HCT116 (cell line): ENCODE measurements at regions not wholly inside any gene's neighbourhood (a gene's known extent, or its start where the extent isn't known, plus 50 kb on each side); places are given as distances from the start of the nearest gene placed in this dataset.
"Not testable (repeated sequence)": the region's sequence is repeated elsewhere in the genome, so short reads cannot be mapped to it uniquely, and the experiment has no call there.

Source experiments
- ATAC-seq: fragments of 200-7000 bp; cut with Tn5 transposase; 2 replicates; pipeline ENCODE4 v1.9.1; 2020; ENCODE audit warnings: mild to moderate bottlenecking, moderate library complexity
- BruUV-seq: library from RNA; stranded (reverse); fragments of 400-500 nt; replicated peaks from 2 replicates; lab custom pipeline; 2021; lab: Mats Ljungman, UMichigan
- CTCF ChIA-PET: fragments of 300-600 bp; sonication (Branson Sonifier 250); formaldehyde crosslinking; loops from one replicate; lab custom pipeline; 2021; ENCODE audit warnings: antibody characterized with exemption; lab: Charles Lee
- POLR2A ChIA-PET: fragments of 300-600, 350-600 bp; sonication (Branson Sonifier 250); formaldehyde crosslinking; loops from one replicate; lab custom pipeline; 2021; ENCODE audit warnings: antibody characterized with exemption; lab: Charles Lee
- RAD21 ChIA-PET, 2 experiments: fragments of 300-600 bp; sonication (Branson Sonifier 250); formaldehyde crosslinking; loops; one replicate each; lab custom pipeline; 2023; ENCODE audit warnings: low total read pairs in 2 of 2; ENCODE audit not compliant: uncharacterized antibody in 2 of 2, unreplicated experiment in 2 of 2, low non-redundant PET in 1 of 2; lab: Charles Lee
- DNase-seq: peaks from one replicate; pipeline ENCODE4 v3.0.0-alpha.2; 2010; ENCODE audit warnings: low read depth, low spot score
- H2AFZ ChIP-seq: fragments of 200-600 bp; shearing (Covaris generic), sonication (generic); 2 replicates; pipeline ENCODE4 v1.6.1; 2017; ENCODE audit warnings: low read depth, mixed run types, mixed read lengths, antibody characterized with exemption, low read length; ENCODE audit not compliant: poor library complexity, severe bottlenecking
- H3K27ac ChIP-seq: 2 replicates; pipeline ENCODE4 v1.5.1; 2012; ENCODE audit warnings: low read depth, low read length
- H3K27me3 ChIP-seq: fragments of 200-600 bp; sonication (generic); 2 replicates; pipeline ENCODE4 v1.6.1; 2016; ENCODE audit warnings: mixed run types, low read length, mixed read lengths; ENCODE audit not compliant: insufficient read depth
- H3K36me3 ChIP-seq, 2 experiments: fragments of 200-500 bp in 1 of 2; fragments of 200-600 bp in 1 of 2; sonication (Bioruptor generic) in 1 of 2; sonication (generic) in 1 of 2; 2 replicates each; pipeline versions ENCODE4 v1.5.1 to v1.6.1; 2014 to 2016; ENCODE audit warnings: low read length in 2 of 2, inconsistent platforms in 1 of 2, mixed read lengths in 1 of 2, mixed run types in 1 of 2; ENCODE audit not compliant: insufficient read depth in 2 of 2, control insufficient read depth in 1 of 2
- H3K4me1 ChIP-seq, 2 experiments: fragments of 200-600 bp in 1 of 2; sonication (generic) in 1 of 2; 2 replicates each; pipeline versions ENCODE4 v1.5.1 to v1.6.1; 2012 to 2017; ENCODE audit warnings: low read length in 2 of 2, inconsistent platforms in 1 of 2, mild to moderate bottlenecking in 1 of 2, mixed read lengths in 1 of 2, mixed run types in 1 of 2, moderate library complexity in 1 of 2; ENCODE audit not compliant: insufficient read depth in 2 of 2, control insufficient read depth in 1 of 2
- H3K4me2 ChIP-seq: fragments of 200-600 bp; sonication (generic); 2 replicates; pipeline ENCODE4 v1.6.1; 2017; ENCODE audit warnings: mixed run types, low read length, mixed read lengths
- H3K4me3 ChIP-seq, 2 experiments: fragments of 200-600 bp in 1 of 2; sonication (generic) in 1 of 2; replicated peaks in 1 of 2; 2 replicates each; pipeline ENCODE4 v1.5.1; 2011 to 2016; ENCODE audit warnings: low read length in 2 of 2, control low read depth in 1 of 2, low read depth in 1 of 2, mild to moderate bottlenecking in 1 of 2, mixed read lengths in 1 of 2, mixed run types in 1 of 2
- H3K79me2 ChIP-seq: fragments of 200-600 bp; sonication (generic); 2 replicates; pipeline ENCODE4 v1.6.1; 2017; ENCODE audit warnings: mild to moderate bottlenecking, mixed run types, low read length, moderate library complexity, mixed read lengths; ENCODE audit not compliant: insufficient read depth
- H3K9ac ChIP-seq: fragments of 200-600 bp; sonication (generic); 2 replicates; pipeline ENCODE4 v1.6.1; 2016; ENCODE audit warnings: low read length, mixed read lengths
- H3K9me2 ChIP-seq: fragments of 200-600 bp; sonication (generic), shearing (Covaris generic); 2 replicates; pipeline ENCODE4 v1.6.1; 2017; ENCODE audit warnings: mixed run types, mild to moderate bottlenecking, moderate library complexity; ENCODE audit not compliant: insufficient read depth
- H3K9me3 ChIP-seq, 2 experiments: fragments of 200-500 bp in 1 of 2; fragments of 200-600 bp in 1 of 2; sonication (Bioruptor generic) in 1 of 2; sonication (generic) in 1 of 2; 2 replicates each; pipeline ENCODE4 v1.6.1; 2014 to 2017; ENCODE audit warnings: low read length in 2 of 2, mixed read lengths in 2 of 2, inconsistent platforms in 1 of 2, low read depth in 1 of 2, mild to moderate bottlenecking in 1 of 2, mixed run types in 1 of 2, moderate library complexity in 1 of 2; ENCODE audit not compliant: control insufficient read depth in 1 of 2, insufficient read depth in 1 of 2
- H4K20me1 ChIP-seq: fragments of 200-600 bp; sonication (generic), shearing (Covaris generic); 2 replicates; pipeline ENCODE4 v1.6.1; 2017; ENCODE audit warnings: mixed run types, mild to moderate bottlenecking, moderate library complexity; ENCODE audit not compliant: insufficient read depth
- CEBPB ChIP-seq: IDR thresholded peaks from 2 replicates; pipeline ENCODE4 v1.6.1; 2012; ENCODE audit warnings: low read depth
- EGR1 ChIP-seq: IDR thresholded peaks from 2 replicates; pipeline ENCODE4 v1.6.1; 2012; ENCODE audit warnings: low read depth
- JUND ChIP-seq: IDR thresholded peaks from 2 replicates; pipeline ENCODE4 v1.6.1; 2012
- SIN3A ChIP-seq: IDR thresholded peaks from 2 replicates; pipeline ENCODE4 v1.6.1; 2012; ENCODE audit warnings: low read depth
- SP1 ChIP-seq: IDR thresholded peaks from 2 replicates; pipeline ENCODE4 v1.6.1; 2012; ENCODE audit warnings: low read depth
- SRF ChIP-seq: IDR thresholded peaks from 2 replicates; pipeline ENCODE4 v1.6.1; 2012; ENCODE audit warnings: low read depth
- ZBTB33 ChIP-seq: IDR thresholded peaks from 2 replicates; pipeline ENCODE4 v1.6.1; 2011; ENCODE audit warnings: mild to moderate bottlenecking, low read length, moderate library complexity; ENCODE audit not compliant: insufficient replicate concordance; ENCODE audit errors: extremely low read depth
- intact Hi-C: fragments of 100-400 bp; cut with micrococcal nuclease; formaldehyde crosslinking; loops from 2 replicates; pipeline ENCODE4 v1.10.0; 2022

GRCh38 chr3:107227091-107227490 lies 150.1 kb upstream of the CCDC54 start:
- TF ChIP-seq JUND = no peak
- TF ChIP-seq SRF = no peak
- TF ChIP-seq CEBPB = no peak
- TF ChIP-seq EGR1 = no peak
- TF ChIP-seq ZBTB33 = no peak
- no peak for TF ChIP-seq SP1
- TF ChIP-seq SIN3A = no peak
- no peak for DNase-seq
- Histone ChIP-seq H3K27ac (no peak overlapping the region), H3K9me2 (no peaks in the 10 kb centered on the region), H3K4me3 (no peak overlapping the region), H2AFZ (no peak overlapping the region), H4K20me1 (no peaks in the 10 kb centered on the region), H3K9me3 (no peaks in the 10 kb centered on the region), H3K9ac (no peak overlapping the region), H3K36me3 (no peaks in the 10 kb centered on the region), H3K4me2 (no peak overlapping the region), H3K27me3 (no peaks in the 10 kb centered on the region), H3K4me1 (no peaks in the 10 kb centered on the region), H3K79me2 (no peaks in the 10 kb centered on the region)
- BruUV-seq = no TSS peak
- ChIA-PET RAD21 (no interaction called here), POLR2A (no interaction called here), CTCF (no interaction called here)
- intact Hi-C loops = no loop called here
- ATAC-seq = no peak

- H3K36me3 ChIP-seq, H3K4me2 ChIP-seq, H3K9me3 ChIP-seq, H3K9me2 ChIP-seq, H4K20me1 ChIP-seq, H3K27ac ChIP-seq, H3K4me3 ChIP-seq, H2AFZ ChIP-seq, H3K9ac ChIP-seq, BruUV-seq, POLR2A ChIA-PET, H3K79me2 ChIP-seq, RAD21 ChIA-PET, H3K27me3 ChIP-seq, DNase-seq: not testable (repeated sequence)
- CTCF ChIA-PET = interaction anchor here (1.2 kb wide), 1 partner anchor 196 kb away, joined by 3 read pairs; no protein-coding TSS in a partner anchor
- ATAC-seq = 0 out of 2 replicates have a peak, but pooled peaks have one; percentile 44
- intact Hi-C loops = loop anchor here (10.0 kb wide), 1 partner anchor 431 kb away; no protein-coding TSS in a partner anchor
- H3K4me1 ChIP-seq = peaks cover 0 to 11% of the 10 kb centered on the region in 2 experiments; a peak in 3 of 4 replicates
Measured at GRCh38 chr3:107233877-107234276, 143.4 kb upstream of the CCDC54 start.
